ENCODE measurements at regions not wholly inside any gene's neighbourhood (a gene's known extent, or its start where the extent isn't known, plus 50 kb on each side); places are given as distances from the start of the nearest gene placed in this dataset.
A peak's percentile ranks its signal among the peaks of the same experiment; 100 is the strongest.
"Not testable (repeated sequence)": the region's sequence is repeated elsewhere in the genome, so short reads cannot be mapped to it uniquely, and the experiment has no call there.

DNA sequence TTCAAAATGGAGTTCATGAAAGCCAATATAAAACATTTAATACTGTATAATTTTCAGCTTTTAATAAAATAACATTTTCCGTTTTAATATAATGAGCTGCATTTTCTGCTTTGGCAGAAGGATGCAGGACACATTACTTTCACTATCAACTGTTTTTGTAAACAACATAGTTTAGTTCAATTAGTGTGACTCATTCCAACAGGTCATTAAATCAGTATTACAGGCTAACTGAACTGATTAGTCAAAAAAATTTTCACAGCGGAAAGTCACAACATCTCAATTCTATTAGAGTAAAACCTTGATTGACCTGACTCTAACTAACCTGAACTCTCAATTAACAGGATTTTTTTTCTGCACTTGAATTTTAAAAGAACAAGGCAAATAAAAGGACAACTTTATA lies 151.2 kb upstream of the AMOT start:
- no peak for DNase-seq

DNA sequence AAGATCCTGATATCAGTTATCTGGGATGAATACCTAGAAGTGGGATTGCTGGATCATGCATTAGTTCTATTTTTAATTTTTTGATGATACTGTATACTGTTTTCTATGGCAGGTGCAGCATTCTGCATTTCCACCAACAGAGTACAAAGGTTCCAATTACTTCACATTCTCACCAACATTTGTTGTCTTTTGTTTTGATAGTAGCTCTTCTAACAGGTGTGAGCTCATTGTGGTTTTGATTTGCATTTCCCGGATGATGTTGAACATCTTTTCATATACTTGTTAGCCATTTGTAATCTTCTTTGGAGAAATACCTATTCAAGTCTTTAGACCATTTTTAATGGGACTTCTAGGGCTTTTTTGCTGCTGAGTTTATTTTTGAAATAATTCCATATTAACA lies 139.2 kb upstream of the AMOT start:
- DNase-seq: no peak

DNA sequence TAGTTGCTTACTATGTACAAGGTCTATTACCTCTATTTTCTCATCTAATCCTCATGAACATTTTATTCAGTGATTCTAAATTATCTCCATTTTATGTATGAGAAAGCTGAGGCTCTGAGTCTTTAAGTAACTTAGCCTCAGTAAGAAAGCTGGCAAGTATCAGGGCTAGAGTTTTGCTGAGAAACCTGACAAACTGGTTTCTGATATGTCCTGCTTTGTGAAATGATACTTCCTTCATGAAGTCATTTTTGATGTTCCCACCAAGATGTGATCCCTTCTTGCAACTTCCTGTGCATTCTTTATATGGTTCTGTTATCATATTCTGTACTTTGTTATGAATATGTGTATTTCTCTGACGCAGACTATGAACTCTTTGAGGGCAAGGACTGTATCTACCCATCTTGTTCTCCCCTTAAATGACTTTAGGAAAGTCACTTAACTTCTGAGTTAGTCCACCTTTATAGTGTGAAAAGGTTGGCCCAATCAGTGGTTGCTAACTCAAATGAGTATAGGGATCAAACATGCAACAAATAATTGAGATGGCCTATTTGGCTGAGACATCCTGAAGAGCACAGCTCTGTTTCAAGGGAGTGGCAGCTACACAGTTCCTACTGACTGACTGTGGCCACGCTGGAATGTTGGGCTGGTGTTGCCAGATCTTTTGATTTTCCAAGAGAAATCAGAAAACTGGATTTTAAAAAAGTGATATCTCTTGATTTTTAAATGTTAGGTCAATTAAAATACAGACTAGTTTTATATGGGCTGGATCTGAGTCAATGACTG lies 127.9 kb upstream of the AMOT start:
- no peak for DNase-seq

DNA sequence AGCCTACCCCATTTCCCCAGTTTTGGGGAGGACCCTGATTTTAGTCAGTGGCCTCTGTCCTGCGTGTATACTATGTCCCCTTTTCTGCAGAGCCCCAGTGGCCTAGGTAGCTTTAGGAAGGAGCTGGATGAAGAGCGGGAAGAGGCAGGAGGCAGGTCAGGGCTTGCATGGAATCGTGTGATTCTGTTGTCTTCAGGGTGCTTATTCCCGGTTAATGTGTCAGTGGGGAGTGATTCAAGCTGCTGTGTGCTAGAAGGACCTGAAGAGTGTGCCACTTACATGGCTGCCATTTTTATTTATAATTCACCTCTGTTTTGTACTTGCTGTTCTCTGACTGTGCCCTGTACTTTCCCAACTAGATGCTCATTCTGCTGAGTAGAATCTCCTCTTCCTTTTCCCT lies 127.3 kb upstream of the AMOT start:
- DNase-seq: no peak

DNA sequence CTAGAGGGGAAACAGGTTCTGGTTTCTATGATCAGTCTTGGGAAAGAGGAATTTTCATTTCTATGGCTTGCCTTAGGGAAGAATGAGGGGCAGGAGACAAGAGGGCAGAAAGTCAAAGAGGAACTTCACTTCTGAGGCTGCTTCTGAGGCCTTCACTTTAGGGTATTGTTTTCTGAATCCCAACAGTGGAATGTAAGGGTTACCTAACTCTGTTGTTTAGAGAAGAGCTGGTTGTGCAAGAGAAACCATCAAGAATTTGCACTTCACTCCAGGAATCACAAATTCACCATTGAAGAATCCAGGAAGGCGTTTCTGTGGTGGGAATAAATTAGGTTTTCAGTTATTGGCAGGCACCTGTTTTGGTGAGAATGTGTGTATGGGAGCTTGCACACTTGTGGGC lies 126.7 kb upstream of the AMOT start:
- no peak for DNase-seq

DNA sequence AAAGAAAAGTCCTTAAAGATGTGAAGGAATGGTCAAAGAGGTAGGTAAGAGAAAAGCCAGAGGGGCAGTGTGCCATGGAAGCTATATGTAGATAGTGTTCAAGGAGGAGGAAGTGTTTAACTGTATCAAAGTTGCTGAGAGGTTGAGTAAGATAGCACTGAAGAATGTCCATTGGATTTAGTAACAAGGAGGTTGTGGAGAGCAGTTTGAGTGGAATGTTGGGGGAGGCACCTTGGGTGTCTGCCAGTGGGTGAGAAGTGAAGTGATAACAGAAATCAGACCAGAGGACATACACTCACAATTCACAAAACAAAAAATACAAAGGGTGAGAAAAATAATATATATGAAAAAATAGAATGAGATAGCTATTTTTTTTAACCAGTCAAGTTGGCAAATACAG lies 121.3 kb upstream of the AMOT start:
- peak; percentile 0 for DNase-seq

DNA sequence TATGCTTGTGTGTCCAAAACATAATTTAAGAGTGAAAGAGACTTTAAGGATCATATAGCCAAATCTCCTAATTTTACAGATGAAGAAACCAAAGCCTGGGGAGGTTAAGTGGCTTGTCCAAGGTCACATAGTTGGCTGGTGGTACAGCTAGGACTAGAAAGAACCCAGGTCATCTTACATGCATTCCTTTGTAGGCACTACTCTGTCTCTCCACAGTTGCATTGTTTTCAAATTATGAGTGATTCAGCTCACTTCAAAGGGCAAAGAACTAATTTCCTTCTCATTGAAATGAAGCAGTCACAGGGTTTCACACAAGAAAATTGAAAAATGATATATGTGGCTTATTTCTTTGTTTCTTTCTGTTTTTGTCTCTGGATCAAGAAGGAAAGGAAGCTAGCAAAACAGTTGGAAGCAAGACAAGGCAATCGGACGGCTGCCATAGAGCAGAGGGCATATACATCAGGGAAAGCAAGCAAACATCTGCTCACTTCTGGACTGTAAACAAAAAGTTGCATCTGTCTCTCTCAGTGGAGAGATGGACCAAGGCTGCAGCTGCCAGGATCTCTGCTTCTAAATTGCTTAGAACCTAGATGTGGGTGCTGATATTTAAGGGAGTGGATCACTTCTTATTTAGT lies 107.5 kb upstream of the AMOT start:
- DNase-seq: no peak

DNA sequence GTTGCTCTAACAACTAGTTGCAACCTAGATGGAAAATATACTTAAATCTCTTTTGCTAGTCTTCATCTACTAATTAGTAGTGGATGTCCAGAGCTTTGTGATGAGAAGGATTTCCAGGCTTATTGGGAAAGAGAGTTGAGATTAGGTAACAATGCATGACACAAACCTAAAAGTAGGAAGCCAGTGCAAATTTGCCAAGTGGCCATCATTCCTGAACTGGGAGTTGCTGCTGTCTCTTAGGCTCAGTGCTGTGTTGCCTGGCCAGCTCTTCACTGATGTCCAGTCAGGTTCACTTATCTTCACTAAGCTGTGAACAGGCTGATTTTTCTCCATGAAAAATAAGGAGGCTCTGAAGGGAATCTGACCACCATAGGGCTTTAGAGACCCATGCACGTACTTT lies 105.6 kb upstream of the AMOT start:
- no peak for DNase-seq

DNA sequence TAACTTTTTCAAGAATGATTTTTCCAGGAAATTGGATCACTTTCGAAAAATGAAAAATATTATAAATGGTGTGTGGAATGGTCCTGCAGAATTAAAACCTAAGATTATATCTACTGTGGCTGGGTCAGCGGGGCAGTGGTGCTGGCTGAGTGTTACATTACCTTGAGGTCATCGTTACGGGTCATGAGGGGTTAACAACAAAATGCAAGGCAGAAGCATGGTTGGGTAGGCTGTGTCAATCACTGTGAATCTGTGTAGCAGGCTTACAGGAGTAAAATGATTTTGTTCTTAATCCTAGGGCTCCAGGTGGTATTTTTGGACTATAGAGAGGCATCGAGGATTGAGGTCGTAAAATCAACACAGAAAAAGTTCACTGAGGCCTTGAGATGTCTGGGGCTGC lies 105.2 kb upstream of the AMOT start:
- no peak for DNase-seq

DNA sequence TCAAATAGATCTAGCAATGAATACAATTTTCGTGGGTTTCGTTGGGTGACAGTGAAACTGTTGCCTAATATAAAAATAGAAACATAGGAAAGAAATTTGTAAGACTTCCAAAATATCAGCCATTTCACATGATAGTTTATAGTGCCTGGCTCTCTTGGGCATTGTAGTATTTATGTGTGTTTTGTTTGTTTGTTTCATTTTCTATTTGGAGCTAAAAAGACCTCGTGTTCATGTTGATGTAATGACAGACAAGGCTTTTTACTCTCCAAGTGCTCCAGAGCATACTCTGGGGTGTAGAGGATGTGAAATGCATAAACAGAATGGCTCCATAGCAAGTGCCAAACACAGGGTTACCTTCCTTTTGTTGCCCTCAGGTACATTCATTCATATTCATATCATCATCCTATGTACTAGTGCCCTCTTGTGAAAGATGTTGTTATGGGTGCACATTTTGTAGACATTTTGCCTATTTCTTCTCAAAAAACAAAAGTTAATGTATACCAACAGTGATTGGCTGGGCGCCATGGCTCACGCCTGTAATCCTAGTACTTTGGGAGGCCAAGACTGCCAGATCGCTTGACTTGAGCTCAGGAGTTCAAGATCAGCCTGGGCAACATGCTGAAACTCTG lies 100.7 kb upstream of the AMOT start:
- peak; percentile 24 for DNase-seq

DNA sequence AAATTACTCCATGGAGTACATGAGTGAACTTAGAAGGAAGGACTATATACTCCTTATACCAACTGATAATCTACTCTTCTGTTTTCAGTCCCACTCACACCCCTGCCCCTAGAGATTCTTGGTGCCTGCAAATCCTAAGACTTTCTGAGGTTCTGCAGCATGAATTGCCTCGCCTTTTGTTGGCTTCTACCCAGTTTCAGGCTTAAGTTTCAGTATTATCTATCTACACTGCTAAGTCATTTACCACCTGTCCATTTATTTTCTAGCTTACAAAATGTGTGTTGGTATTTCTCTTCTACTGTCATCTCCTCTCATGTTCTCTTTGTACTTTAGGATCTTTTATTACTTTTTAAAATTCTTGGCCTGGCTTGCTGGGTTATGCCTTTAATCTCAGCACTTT lies 94.4 kb upstream of the AMOT start:
- DNase-seq: no peak

DNA sequence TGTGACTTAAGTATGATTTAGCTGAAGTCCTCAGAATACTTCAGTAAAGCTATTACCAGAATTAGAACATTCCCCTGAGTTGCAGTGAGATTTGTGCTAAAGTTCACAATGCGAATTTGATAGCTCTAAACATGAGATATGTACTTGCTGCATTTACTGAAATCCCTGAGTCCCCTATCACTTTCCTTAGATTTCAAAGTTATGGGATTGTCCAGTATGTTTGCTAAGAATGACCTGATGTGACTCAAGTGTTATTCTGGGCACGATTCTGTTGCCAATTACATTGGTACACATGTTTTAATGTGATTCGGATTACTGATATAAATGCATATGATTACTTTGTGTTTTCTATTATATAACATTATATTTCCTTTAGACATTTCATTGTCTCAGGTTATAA lies 91.3 kb upstream of the AMOT start:
- DNase-seq: no peak

DNA sequence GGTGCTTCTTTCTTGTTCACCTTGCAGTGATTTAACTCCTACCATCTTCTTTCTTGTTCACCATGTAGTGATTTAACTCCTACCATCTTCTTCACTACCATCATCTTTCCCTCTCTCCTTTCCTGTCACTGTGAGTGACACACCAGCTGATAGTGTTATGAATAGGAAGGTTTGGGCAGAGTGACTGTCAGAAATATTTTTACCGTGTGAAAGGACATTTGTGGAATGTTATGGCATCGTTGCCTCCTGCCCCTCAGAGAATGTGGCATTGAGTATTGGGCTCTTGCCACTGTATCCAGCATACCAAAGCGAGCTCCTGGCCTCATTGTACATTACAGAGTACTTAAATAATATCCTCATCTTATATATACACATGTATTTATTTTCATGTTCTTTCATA lies 90.8 kb upstream of the AMOT start:
- no peak for DNase-seq

DNA sequence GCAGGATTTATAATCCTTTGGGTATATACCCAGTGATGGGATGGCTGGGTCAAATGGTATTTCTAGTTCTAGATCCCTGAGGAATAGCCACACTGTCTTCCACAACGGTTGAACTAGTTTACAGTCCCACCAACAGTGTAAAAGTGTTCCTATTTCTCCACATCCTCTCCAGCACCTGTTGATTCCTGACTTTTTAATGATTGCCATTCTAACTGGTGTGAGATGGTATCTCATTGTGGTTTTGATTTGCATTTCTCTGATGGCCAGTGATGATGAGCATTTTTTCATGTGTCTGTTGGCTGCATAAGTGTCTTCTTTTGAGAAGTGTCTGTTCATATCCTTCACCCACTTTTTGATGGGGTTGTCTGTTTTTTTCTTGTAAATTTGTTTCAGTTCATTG lies 82.8 kb upstream of the AMOT start:
- DNase-seq: not testable (repeated sequence)

DNA sequence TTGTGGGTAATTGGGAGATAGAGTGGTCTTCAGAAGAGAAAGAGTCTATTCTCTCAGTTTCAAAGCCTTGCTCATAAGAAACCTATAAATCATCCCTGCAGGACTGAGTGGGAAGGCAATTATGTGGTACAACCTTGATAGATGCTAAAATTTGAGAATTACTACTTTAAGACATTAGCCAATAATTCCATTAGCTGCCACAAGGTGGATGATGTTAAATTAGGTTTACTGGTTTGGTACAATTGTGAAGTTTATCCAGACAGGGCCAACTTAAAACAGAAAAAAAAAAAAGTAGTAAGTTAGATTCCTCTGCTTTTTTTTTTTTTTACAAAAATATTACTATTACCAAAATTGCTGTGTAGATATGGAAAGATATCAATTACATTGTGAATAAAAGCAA lies 73.2 kb upstream of the AMOT start:
- no peak for DNase-seq

DNA sequence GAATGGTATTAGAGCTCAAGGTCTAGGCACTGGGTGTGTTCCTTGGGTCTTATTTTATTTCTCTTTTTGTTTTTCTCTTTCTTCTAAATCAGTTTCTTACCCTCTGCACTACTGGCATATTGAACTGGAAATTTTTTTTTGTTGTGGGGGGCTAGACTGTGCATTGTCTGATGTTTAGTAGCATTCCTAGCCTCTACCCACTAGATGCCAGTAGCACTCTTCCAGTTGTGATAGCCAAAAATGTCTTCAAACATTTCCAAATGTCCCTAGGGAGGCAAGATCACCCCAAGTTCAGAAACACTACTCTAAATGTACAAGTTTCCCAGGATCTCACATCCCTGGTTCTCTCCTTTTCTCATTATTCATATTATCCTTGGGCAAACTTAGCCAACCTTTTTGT lies 69.8 kb upstream of the AMOT start:
- no peak for DNase-seq

DNA sequence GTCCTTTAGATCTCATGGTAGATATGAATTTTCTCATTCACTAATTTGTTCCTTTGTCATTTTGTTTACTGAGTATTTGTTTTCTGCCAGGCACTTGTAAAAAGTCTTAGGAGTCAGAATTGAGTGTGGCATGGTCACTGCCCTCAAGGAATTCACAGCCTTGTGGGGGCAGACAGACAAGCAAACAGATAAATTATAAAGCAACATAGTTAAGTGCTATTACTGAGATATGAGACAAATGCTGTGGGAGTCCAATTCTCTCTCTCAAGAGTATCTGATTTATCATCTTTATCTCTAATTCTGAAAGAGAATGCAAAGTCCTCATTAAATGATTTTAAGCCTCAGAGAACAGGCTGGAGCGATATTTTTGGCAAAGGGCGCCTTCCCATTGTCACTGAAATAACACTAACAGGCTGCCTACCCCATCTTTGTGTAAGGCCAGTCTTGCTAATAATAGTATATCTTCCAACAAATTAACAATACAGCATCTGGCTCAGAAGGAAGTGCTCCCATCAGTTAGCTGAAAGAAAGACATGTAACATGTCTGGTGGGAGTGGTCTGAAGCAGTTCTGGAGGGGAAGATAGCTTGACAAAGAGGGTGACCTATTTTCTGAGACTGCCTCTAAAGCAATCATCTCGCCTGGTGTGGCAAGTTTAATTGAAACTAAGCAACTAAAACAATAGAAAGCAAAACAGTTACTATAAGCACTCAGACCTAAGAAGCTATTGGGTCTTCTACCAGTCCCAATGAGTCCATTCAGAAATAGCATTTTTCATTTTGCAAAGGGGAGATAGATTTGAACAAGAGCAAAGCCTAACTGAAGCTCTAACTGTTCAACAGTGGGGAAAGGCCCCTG lies 61.5 kb upstream of the AMOT start:
- DNase-seq: no peak

DNA sequence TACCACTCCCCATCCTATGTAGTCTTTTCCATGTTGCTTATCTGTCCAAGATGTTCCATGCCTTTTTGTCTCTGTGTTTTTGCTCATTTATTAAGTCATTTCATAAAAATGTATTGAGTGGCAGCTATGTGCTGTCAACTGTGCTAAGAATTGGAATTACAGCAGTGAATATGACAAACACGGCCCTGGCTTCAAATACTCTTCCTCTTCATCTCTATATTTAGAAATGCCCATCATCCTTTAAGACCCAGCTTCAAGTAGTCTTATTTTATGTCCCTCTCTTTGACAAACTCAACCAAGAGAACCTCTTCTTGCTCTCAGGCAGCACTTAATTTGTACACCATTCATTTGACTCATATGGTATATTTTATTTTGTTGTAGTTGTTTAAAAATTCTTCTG lies 55.4 kb upstream of the AMOT start:
- DNase-seq: no peak

Measured in OCI-M1 (cell line).